D341Med (cell line): ENCODE measurements at regions not wholly inside any gene's neighbourhood (a gene's known extent, or its start where the extent isn't known, plus 50 kb on each side); places are given as distances from the start of the nearest gene placed in this dataset.
"Not testable (repeated sequence)": the region's sequence is repeated elsewhere in the genome, so short reads cannot be mapped to it uniquely, and the experiment has no call there.

Experiments used
- DNase-seq: peaks from one replicate; pipeline ENCODE4 v3.0.0; 2012; ENCODE audit warnings: low spot score

DNA sequence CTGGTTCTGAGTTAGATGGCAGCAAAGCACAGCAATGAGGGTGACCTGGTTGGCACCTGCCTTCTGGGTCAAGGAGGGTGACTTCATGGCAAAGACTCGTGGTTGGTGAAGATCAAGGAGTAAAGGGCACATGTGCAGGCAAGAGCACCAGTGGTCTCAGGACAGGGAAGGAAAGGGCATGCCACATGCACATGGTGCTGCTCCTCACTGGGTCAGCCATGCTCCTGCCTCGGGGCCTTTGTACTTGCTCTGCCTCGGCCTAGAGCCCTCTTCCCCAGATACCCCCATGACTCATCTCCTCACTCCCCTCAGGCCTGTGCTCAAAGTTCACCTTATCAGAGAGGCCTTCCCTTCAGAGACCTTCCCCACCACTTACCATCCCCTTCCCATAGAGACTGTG, 106.7 kb upstream of the KDM7A start:
- no peak for DNase-seq

- DNase-seq, result no peak
These were observed 105.2 kb upstream of the KDM7A start for GRCh38 chr7:140281960-140282359.

DNA sequence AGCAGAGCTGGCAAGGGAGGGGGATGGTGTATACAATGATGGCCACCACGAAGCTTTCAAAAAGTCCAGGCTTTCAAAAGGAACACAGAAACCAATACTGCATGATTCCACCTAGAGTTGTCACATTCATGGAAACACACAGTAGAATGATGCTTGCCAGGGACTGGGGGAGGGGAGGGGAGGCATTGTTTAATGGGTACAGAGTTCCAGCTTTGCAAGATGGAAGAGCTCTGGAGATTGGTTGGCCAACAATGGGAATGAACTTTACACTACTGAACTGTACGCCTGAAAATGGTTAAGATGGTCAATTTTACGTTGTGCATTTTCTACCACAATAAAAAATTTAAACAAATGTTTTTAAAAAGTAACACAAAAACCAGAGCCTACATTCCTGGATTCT, 104.5 kb upstream of the KDM7A start:
- DNase-seq, result no peak

DNA sequence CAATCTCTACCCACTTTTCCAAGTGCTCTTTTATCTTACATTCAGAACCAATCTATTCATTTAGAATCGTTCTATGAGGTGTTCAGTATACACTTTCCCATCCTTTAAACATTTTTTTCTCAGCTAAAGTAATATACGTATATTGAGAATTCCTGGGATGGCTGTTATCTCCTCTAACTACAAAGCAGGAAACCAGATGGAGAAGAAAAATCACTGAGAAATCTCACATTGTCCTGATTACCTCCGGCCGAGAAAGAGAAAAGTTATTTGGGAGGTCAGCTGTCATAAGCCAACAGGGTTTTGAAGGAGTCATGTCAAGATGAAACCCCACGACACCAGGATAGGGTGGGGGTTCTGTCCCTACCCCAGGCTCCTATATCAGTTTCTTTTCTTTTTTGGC, 99.2 kb upstream of the KDM7A start:
- DNase-seq, result no peak

GRCh38 chr7:140275069-140275965, 98.5 kb upstream of the KDM7A start:
- no peak for DNase-seq

DNA sequence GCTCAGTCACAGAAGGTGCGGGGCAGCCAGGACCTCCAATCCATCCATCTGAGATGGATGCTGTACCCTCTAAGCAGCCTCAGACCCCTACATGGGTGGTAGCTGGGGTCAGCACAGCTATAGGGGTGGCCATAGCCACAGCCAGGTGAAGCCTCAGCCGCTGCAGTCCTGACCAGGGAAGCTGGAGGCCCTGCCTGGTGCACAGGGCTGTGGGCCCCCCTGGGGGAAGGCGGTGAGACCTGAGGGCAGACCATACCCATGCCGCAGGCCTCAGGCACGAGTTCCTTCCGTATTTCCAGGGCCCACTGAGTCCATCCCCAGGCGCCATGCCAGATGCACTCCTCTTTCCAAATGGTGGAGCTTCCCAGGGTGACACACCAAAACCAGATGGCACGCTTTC, 96.6 kb upstream of the KDM7A start:
- no peak for DNase-seq

DNA sequence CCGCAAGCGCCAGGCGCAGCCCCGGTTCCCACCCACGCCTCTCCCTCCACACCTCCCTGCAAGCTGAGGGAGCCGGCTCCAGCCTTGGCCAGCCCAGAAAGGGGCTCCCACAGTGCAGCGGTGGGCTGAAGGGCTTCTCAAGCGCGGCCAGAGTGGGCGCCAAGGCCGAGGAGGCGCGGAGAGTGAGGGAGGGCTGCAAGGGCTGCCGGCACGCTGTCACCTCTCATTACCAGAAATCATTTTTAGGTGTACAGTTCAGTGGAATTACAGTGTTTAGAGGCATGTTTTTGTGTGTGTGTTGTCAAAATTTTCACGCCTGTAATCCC, 94.8 kb upstream of the KDM7A start:
- DNase-seq, result not testable (repeated sequence)

- DNase-seq, result no peak
These were observed 92.3 kb upstream of the KDM7A start for GRCh38 chr7:140269004-140269638.

- no peak for DNase-seq
These were observed 90.8 kb upstream of the KDM7A start for GRCh38 chr7:140267381-140268226.

- no peak for DNase-seq
These were observed 86.5 kb upstream of the KDM7A start for GRCh38 chr7:140263277-140263676.

- DNase-seq, result no peak
These were observed 85.6 kb upstream of the KDM7A start for GRCh38 chr7:140262242-140262903.

GRCh38 chr7:140261522-140261921, 84.7 kb upstream of the KDM7A start:
- DNase-seq, result no peak

GRCh38 chr7:140261105-140261486, 84.3 kb upstream of the KDM7A start:
- DNase-seq, result no peak

DNA sequence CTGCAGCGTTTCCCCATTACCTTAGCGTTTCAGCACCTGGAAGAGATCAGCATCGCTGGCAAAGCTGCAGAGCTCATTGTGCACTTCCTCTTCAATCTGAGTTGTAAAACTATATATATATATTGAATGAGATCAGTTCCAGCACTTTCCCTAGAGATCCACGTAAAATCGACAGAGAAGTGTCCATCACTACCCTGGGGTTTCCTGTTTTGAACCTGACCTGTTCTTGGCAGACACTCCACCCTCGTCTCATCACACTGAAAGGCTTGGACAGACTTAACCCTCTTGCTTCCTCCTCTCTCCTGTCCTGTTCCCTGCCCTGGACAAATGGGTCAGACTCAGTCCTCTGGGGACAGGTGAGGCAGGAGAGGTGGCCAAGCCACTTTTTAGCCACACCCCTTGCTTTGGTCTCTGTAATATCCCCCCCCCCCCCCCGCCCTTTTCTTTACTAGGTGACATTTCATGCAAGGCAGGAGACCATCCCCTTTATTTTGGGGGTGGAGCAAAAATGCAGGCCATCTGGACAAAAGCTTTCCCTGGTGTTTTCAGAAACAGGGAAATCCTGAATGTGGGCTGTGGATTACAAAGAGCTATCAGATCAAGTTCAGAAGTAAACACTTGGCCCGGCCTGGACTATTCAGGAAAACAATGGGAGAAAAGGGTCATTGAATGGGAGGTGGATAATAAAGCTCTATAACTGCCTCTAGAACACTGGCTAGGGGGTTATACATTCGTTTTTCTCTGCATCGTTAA, 83.7 kb upstream of the KDM7A start:
- DNase-seq, result no peak

- DNase-seq, result not testable (repeated sequence)
These were observed 80.5 kb upstream of the KDM7A start for GRCh38 chr7:140257278-140257677.

- not testable (repeated sequence) for DNase-seq
These were observed 78.2 kb upstream of the KDM7A start for GRCh38 chr7:140254976-140255375.

DNA sequence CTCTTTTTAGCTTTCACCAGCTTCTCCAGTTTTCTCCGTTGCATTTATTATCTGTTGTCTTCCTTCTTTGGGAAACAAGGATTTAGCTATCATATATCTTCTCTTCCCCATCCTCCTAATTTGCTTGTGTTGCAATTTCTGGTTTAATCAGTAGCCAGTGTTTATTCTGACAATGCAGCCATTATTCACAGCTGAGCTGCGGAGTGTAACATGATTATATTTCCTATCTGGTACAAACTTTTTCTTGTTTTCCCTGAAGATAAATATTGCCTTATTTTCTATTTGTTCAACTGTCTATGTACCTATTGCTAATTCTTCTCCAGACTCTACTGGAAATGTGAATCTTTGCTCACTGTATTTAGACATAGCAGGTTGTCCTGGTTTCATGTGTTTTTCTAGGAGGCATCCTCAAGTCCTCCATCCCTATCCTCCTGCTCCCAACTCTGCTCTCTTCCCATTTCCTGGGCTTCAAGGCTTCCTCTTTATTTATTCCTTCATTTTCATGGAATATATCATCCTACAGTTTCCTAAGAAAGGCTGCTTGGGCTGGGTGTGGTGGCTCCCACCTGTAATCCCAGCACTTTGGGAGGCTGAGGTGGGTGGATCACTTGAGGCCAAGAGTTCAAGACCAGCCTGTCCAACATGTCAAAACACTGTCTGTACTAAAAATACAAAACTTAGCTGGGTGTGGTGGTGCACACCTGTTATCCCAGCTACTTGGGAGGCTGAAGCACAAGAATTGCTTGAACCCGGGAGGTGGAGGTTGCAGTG, 72.4 kb upstream of the KDM7A start:
- DNase-seq, result no peak

DNA sequence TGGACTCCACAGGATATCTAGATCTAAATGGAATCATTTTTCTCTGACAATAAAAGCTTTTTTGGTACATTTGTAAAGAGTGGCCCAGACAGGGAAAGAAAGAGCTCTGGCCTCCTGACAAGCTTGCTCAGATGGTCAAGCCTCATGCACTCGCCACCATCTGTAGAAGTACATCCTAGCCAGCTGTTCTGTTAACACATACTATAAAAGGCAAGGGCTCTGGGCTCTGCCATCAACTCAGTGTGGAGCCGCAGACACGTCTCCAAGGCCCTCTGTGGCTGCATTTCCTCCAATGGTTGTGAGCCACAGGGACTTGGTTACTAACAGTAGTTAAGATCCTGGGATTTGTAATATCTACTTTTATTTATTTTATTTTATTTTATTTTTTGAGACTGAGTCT, 70.8 kb upstream of the KDM7A start:
- no peak for DNase-seq

DNA sequence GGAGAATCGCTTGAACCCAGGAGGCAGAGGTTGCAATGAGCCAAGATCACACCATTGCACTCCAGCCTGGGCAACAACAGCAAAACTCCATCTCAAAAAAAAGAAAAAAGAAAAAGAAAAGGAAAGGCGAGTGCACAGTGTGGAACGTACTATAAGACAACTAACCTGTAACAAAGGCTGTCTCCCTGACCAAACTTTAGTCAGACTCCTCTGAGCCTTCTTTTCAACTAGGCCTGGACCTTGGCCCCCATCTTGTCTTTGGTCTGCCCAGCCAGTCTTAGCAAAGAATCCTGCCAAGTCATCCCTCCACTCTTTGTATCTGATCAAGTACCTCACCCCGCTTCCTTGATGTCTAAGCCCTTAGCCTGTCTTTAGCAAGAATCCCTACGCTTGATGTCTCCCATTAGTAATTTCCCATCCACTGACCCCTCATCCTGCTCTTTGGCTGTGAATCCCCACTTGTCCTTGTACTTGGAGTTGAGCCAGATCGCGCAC, 68.9 kb upstream of the KDM7A start:
- DNase-seq, result no peak
